ENCODE measurements at regions not wholly inside any gene's neighbourhood (a gene's known extent, or its start where the extent isn't known, plus 50 kb on each side); places are given as distances from the start of the nearest gene placed in this dataset.

GRCh38 chr14:97578982-97579548, 781.9 kb downstream of the VRK1 start:
- DNase-seq, result peak; percentile 19
- no peaks in the 10 kb centered on the region for H3K36me3 Mint-ChIP-seq (ENCODE audit: unreplicated experiment)
- peak overlapping the region; percentile 25 for H3K4me3 Mint-ChIP-seq (ENCODE audit: unreplicated experiment)
- H3K4me1 Mint-ChIP-seq (ENCODE audit: low read depth, unreplicated experiment), result peaks cover 34% of the 10 kb centered on the region
- H3K9me3 Mint-ChIP-seq (ENCODE audit: unreplicated experiment), result peaks cover 6% of the 10 kb centered on the region
- TF ChIP-seq, protein P1, sequence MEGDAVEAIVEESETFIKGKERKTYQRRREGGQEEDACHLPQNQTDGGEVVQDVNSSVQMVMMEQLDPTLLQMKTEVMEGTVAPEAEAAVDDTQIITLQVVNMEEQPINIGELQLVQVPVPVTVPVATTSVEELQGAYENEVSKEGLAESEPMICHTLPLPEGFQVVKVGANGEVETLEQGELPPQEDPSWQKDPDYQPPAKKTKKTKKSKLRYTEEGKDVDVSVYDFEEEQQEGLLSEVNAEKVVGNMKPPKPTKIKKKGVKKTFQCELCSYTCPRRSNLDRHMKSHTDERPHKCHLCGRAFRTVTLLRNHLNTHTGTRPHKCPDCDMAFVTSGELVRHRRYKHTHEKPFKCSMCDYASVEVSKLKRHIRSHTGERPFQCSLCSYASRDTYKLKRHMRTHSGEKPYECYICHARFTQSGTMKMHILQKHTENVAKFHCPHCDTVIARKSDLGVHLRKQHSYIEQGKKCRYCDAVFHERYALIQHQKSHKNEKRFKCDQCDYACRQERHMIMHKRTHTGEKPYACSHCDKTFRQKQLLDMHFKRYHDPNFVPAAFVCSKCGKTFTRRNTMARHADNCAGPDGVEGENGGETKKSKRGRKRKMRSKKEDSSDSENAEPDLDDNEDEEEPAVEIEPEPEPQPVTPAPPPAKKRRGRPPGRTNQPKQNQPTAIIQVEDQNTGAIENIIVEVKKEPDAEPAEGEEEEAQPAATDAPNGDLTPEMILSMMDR (IDR thresholded peaks at IDR 0.05; ENCODE audit: partially characterized antibody, unreplicated experiment), result no peak
- H3K27ac Mint-ChIP-seq (ENCODE audit: unreplicated experiment), result peak overlapping the region; percentile 71
- peaks cover 2% of the 10 kb centered on the region for H3K27me3 Mint-ChIP-seq (ENCODE audit: unreplicated experiment)

- H3K36me3 Mint-ChIP-seq (ENCODE audit: unreplicated experiment), result no peaks in the 10 kb centered on the region
- TF ChIP-seq, protein P1 (IDR thresholded peaks at IDR 0.05; ENCODE audit: partially characterized antibody, unreplicated experiment), result no peak
- H3K4me3 Mint-ChIP-seq (ENCODE audit: unreplicated experiment), result peak overlapping the region; percentile 58
- peaks cover 2% of the 10 kb centered on the region for H3K27me3 Mint-ChIP-seq (ENCODE audit: unreplicated experiment)
- peak overlapping the region; percentile 60 for H3K27ac Mint-ChIP-seq (ENCODE audit: unreplicated experiment)
- peaks cover 34% of the 10 kb centered on the region for H3K4me1 Mint-ChIP-seq (ENCODE audit: low read depth, unreplicated experiment)
- DNase-seq, result peak; percentile 57
- H3K9me3 Mint-ChIP-seq (ENCODE audit: unreplicated experiment), result peaks cover 4% of the 10 kb centered on the region
Measured at GRCh38 chr14:97581016-97581415, 783.8 kb downstream of the VRK1 start.

DNA sequence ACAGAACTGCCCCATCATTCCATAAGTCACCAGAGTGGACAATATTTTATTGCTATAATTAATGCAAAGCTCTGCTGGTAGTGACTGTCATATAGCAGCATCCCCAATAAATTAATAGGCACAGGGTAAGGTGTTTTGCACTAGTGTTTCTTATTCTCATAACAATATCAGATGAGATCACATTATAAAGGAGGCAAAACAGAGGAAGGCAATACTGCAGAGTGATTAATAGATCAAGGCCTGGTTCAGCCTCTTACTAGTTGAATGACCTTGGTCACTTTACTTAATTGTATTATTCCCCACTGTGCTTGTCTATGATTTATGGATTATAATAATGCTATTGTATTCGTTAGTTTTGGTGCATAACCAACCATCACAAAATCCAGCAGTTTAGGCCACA, 784.8 kb downstream of the VRK1 start:
- TF ChIP-seq, protein P1 (IDR thresholded peaks at IDR 0.05; ENCODE audit: partially characterized antibody, unreplicated experiment), result no peak
- Mint-ChIP-seq H3K36me3 (ENCODE audit: unreplicated experiment) (no peaks in the 10 kb centered on the region), H3K27ac (ENCODE audit: unreplicated experiment) (no peak overlapping the region), H3K4me1 (ENCODE audit: low read depth, unreplicated experiment) (peaks cover 34% of the 10 kb centered on the region), H3K4me3 (ENCODE audit: unreplicated experiment) (no peak overlapping the region), H3K27me3 (ENCODE audit: unreplicated experiment) (peaks cover 2% of the 10 kb centered on the region), H3K9me3 (ENCODE audit: unreplicated experiment) (peaks cover 4% of the 10 kb centered on the region)
- DNase-seq, result no peak

GRCh38 chr14:97584528-97584927, 787.3 kb downstream of the VRK1 start:
- DNase-seq, result no peak
- peaks cover 21% of the 10 kb centered on the region for H3K4me1 Mint-ChIP-seq (ENCODE audit: low read depth, unreplicated experiment)
- no peak overlapping the region for H3K4me3 Mint-ChIP-seq (ENCODE audit: unreplicated experiment)
- TF ChIP-seq, protein P1 (IDR thresholded peaks at IDR 0.05; ENCODE audit: partially characterized antibody, unreplicated experiment), result no peak
- no peaks in the 10 kb centered on the region for H3K36me3 Mint-ChIP-seq (ENCODE audit: unreplicated experiment)
- H3K27ac Mint-ChIP-seq (ENCODE audit: unreplicated experiment), result no peak overlapping the region
- peaks cover 2% of the 10 kb centered on the region for H3K27me3 Mint-ChIP-seq (ENCODE audit: unreplicated experiment)
- H3K9me3 Mint-ChIP-seq (ENCODE audit: unreplicated experiment), result peaks cover 1% of the 10 kb centered on the region

DNA sequence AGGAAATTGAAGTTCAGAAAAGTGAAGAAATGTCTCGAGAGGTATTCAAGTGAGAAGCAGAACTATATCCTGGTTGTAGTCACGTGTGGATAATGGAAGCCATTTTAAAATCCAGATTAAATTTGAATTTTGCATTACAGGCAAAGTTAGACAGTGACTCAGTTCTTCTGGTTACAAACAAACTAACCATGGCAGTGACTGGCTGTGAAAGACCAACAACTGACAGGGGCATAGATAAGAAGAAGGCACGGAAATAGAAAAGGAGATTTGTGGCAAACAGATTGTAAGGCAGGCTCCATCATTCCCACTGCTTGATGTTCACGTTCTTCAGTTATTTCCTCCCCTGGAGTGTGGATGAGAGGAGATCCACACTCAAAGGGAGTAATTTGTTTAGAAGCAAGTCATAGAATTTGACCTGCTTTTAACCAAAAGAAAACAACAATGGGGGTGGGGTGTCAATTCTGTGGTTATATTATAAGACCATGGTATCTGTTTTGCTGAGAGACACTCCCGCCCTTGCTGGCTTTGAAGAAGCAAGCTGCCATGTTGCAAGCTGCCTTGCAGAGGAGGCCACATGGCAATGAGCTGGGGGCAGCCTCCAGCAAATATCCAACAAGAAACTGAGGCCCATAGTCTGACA, 795.3 kb downstream of the VRK1 start:
- Mint-ChIP-seq H3K27me3 (ENCODE audit: unreplicated experiment) (no peaks in the 10 kb centered on the region), H3K4me1 (ENCODE audit: low read depth, unreplicated experiment) (peaks cover 6% of the 10 kb centered on the region), H3K9me3 (ENCODE audit: unreplicated experiment) (no peaks in the 10 kb centered on the region), H3K36me3 (ENCODE audit: unreplicated experiment) (no peaks in the 10 kb centered on the region), H3K4me3 (ENCODE audit: unreplicated experiment) (no peak overlapping the region), H3K27ac (ENCODE audit: unreplicated experiment) (no peak overlapping the region)
- no peak for DNase-seq
- TF ChIP-seq, protein P1 (IDR thresholded peaks at IDR 0.05; ENCODE audit: partially characterized antibody, unreplicated experiment), result no peak
